Panc1 (cell line): ENCODE measurements at regions not wholly inside any gene's neighbourhood (a gene's known extent, or its start where the extent isn't known, plus 50 kb on each side); places are given as distances from the start of the nearest gene placed in this dataset.

Source experiments
- ATAC-seq: fragments of 200-7000 bp; cut with Tn5 transposase; 2 replicates; pipeline ENCODE4 v1.9.1; 2020; ENCODE audit warnings: mild to moderate bottlenecking, moderate library complexity
- BruUV-seq: library from RNA; stranded (reverse); fragments of 400-500 nt; replicated peaks from 2 replicates; lab custom pipeline; 2021; lab: Mats Ljungman, UMichigan
- CTCF ChIA-PET: fragments of 300-600 bp; sonication (Branson Sonifier 250); formaldehyde crosslinking; loops from one replicate; lab custom pipeline; 2022; ENCODE audit warnings: antibody characterized with exemption; lab: Charles Lee
- POLR2A ChIA-PET: fragments of 300-600 bp; sonication (Branson Sonifier 250); formaldehyde crosslinking; loops from one replicate; lab custom pipeline; 2022; ENCODE audit warnings: antibody characterized with exemption; lab: Charles Lee
- DNase-seq: peaks from one replicate; pipeline ENCODE4 v3.0.0-alpha.2; 2010; ENCODE audit warnings: low read depth, low spot score
- H3K27ac ChIP-seq: 2 replicates; pipeline ENCODE4 v1.5.1; 2011; ENCODE audit warnings: mild to moderate bottlenecking, low read length, inconsistent platforms
- H3K27me3 ChIP-seq: fragments of 200-500 bp; sonication (Bioruptor generic); 2 replicates; pipeline ENCODE4 v1.6.0; 2014; ENCODE audit warnings: low read length, inconsistent platforms; ENCODE audit not compliant: control insufficient read depth, insufficient read depth
- H3K36me3 ChIP-seq: fragments of 200-500 bp; sonication (Bioruptor generic); 2 replicates; pipeline ENCODE4 v1.5.1; 2014; ENCODE audit warnings: inconsistent platforms, mild to moderate bottlenecking, low read length, moderate library complexity; ENCODE audit not compliant: control insufficient read depth, insufficient read depth
- H3K4me1 ChIP-seq: 2 replicates; pipeline ENCODE4 v1.5.1; 2011; ENCODE audit warnings: inconsistent platforms, mild to moderate bottlenecking, low read length, moderate library complexity; ENCODE audit not compliant: control insufficient read depth, insufficient read depth
- H3K4me3 ChIP-seq, 2 experiments: 2 replicates each; pipeline ENCODE4 v1.5.1; 2011 to 2012; ENCODE audit warnings: low read depth in 2 of 2, low read length in 2 of 2, mild to moderate bottlenecking in 2 of 2, inconsistent platforms in 1 of 2, moderate library complexity in 1 of 2
- H3K9me3 ChIP-seq: fragments of 200-500 bp; sonication (Bioruptor generic); 2 replicates; pipeline ENCODE4 v1.5.1; 2014; ENCODE audit warnings: low read depth, mild to moderate bottlenecking, inconsistent platforms, low read length, moderate library complexity; ENCODE audit not compliant: control insufficient read depth, insufficient read depth
- POLR2AphosphoS5 ChIP-seq: IDR thresholded peaks from 2 replicates; pipeline ENCODE4 v1.6.1; 2012; ENCODE audit warnings: mild to moderate bottlenecking, low read depth, low read length, moderate library complexity
- SIN3A ChIP-seq: IDR thresholded peaks from 2 replicates; pipeline ENCODE4 v1.6.1; 2012; ENCODE audit warnings: low read depth, mild to moderate bottlenecking, low read length, moderate library complexity, borderline replicate concordance; ENCODE audit not compliant: insufficient read depth
- TCF7L2 ChIP-seq: IDR thresholded peaks from 2 replicates; pipeline ENCODE4 v1.6.1; 2011; ENCODE audit warnings: mild to moderate bottlenecking, low read depth, low read length, inconsistent platforms
- in situ Hi-C: cut with HindIII; loops from 2 replicates; pipeline ENCODE4 v1.10.0; 2016; ENCODE audit warnings: low sequenced_read_pairs, low pct_unique_long_range_greater_than_20kb
- intact Hi-C: fragments of 100-400 bp; cut with micrococcal nuclease; formaldehyde crosslinking; loops from one replicate; pipeline ENCODE4 v1.10.0; 2022; ENCODE audit not compliant: unreplicated experiment
- TF ChIP-seq, protein P1 (sequence below): fragments of 450-650 bp; IDR thresholded peaks from 2 replicates; pipeline ENCODE4 v1.5.1; 2017; ENCODE audit warnings: mild to moderate bottlenecking
- TF ChIP-seq, protein P2 (sequence below), 2 experiments: IDR thresholded peaks; 2 replicates each; pipeline ENCODE4 v1.6.1; 2011 to 2012; ENCODE audit warnings: low read depth in 2 of 2, control low read depth in 1 of 2, low read length in 1 of 2, mild to moderate bottlenecking in 1 of 2, moderate library complexity in 1 of 2; ENCODE audit not compliant: insufficient read depth in 1 of 2

DNA sequence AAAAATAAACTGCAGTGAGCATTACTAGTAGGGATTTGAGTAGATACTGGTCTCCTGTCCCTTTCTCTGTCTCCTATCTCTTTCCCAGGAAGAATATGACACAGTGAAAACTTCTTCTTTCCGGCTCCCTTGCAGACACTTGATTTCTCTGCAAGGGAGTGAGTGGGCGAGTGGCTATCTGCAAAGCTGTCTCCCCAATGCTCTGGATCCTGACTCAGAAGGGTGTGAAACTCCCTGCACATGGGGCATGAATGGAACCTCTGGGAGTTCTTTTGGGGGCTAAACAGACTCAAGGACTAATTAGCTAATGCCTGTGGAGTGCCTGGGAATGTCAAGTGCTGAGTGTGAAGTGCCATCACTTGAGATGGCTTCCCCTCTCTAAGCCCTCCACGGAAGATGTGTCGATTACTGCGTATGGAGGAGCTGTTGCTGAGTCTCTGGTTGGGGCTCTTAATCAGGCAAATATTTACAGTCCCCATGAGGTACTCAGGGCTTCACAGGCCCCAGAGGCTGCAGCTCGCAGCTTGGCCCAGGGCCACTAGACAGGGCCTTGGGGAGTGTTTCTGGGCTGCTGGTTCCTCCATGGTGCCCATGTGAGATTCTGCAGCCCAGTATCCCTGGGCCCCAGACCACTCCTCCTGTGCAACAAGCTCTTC, 139.8 kb downstream of the RPS24 start:
- Histone ChIP-seq H3K27ac (no peak overlapping the region), H3K9me3 (no peaks in the 10 kb centered on the region), H3K36me3 (no peaks in the 10 kb centered on the region), H3K4me1 (no peaks in the 10 kb centered on the region), H3K27me3 (peaks cover 34% of the 10 kb centered on the region), H3K4me3 (no peak overlapping the region)
- DNase-seq (no peak), ATAC-seq (no peak)
- TF ChIP-seq, protein P1, sequence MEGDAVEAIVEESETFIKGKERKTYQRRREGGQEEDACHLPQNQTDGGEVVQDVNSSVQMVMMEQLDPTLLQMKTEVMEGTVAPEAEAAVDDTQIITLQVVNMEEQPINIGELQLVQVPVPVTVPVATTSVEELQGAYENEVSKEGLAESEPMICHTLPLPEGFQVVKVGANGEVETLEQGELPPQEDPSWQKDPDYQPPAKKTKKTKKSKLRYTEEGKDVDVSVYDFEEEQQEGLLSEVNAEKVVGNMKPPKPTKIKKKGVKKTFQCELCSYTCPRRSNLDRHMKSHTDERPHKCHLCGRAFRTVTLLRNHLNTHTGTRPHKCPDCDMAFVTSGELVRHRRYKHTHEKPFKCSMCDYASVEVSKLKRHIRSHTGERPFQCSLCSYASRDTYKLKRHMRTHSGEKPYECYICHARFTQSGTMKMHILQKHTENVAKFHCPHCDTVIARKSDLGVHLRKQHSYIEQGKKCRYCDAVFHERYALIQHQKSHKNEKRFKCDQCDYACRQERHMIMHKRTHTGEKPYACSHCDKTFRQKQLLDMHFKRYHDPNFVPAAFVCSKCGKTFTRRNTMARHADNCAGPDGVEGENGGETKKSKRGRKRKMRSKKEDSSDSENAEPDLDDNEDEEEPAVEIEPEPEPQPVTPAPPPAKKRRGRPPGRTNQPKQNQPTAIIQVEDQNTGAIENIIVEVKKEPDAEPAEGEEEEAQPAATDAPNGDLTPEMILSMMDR: no peak
- TF ChIP-seq TCF7L2 (no peak), SIN3A (no peak), POLR2AphosphoS5 (no peak)
- TF ChIP-seq, protein P2, sequence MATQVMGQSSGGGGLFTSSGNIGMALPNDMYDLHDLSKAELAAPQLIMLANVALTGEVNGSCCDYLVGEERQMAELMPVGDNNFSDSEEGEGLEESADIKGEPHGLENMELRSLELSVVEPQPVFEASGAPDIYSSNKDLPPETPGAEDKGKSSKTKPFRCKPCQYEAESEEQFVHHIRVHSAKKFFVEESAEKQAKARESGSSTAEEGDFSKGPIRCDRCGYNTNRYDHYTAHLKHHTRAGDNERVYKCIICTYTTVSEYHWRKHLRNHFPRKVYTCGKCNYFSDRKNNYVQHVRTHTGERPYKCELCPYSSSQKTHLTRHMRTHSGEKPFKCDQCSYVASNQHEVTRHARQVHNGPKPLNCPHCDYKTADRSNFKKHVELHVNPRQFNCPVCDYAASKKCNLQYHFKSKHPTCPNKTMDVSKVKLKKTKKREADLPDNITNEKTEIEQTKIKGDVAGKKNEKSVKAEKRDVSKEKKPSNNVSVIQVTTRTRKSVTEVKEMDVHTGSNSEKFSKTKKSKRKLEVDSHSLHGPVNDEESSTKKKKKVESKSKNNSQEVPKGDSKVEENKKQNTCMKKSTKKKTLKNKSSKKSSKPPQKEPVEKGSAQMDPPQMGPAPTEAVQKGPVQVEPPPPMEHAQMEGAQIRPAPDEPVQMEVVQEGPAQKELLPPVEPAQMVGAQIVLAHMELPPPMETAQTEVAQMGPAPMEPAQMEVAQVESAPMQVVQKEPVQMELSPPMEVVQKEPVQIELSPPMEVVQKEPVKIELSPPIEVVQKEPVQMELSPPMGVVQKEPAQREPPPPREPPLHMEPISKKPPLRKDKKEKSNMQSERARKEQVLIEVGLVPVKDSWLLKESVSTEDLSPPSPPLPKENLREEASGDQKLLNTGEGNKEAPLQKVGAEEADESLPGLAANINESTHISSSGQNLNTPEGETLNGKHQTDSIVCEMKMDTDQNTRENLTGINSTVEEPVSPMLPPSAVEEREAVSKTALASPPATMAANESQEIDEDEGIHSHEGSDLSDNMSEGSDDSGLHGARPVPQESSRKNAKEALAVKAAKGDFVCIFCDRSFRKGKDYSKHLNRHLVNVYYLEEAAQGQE (IDR thresholded peaks at IDR 0.05; ENCODE audit: insufficient read depth in 1 of 2, low read depth in 2 of 2, low read length in 1 of 2): no peak
- intact Hi-C loops: no loop called here
- CTCF ChIA-PET: no interaction called here
- BruUV-seq: no TSS peak
- in situ Hi-C loops: no loop called here
- POLR2A ChIA-PET: no interaction called here

DNA sequence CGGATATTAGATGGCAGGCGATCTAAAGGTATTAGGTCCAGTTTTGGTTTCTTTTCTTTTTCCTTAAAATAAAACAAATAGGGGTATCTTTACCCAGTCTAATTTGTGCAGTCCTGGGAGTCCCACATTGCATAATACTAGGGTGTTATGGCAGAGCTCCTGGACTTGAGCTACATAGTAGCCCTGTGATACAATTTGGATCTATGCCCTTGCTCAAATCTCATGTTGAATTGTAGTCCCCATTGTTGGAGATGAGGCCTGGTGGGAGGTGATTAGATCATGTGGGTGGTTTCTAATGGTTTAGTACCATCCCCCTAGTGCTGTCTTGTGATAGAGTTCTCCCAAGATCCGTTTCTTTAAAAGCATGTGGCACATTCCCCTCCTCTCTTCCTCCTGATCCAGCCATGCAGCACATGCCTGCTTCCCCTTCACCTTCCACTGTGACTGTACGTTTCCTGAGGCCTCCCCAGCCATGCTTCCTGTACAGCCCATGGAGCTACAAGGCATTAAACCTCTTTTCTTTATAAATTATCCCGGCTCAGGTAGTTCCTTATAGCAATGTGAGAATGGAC, 141.9 kb downstream of the RPS24 start:
- Histone ChIP-seq H3K27me3 (peaks cover 31% of the 10 kb centered on the region), H3K4me3 (no peak overlapping the region), H3K9me3 (no peaks in the 10 kb centered on the region), H3K36me3 (no peaks in the 10 kb centered on the region), H3K27ac (no peak overlapping the region), H3K4me1 (no peaks in the 10 kb centered on the region)
- TF ChIP-seq TCF7L2: no peak
- no peak for TF ChIP-seq SIN3A
- TF ChIP-seq, protein P2 (IDR thresholded peaks at IDR 0.05; ENCODE audit: insufficient read depth in 1 of 2, low read depth in 2 of 2, low read length in 1 of 2): no peak
- TF ChIP-seq POLR2AphosphoS5: no peak
- TF ChIP-seq, protein P1: no peak
- CTCF ChIA-PET: no interaction called here
- no peak for ATAC-seq
- BruUV-seq: no TSS peak
- POLR2A ChIA-PET: no interaction called here
- in situ Hi-C loops (no loop called here), intact Hi-C loops (no loop called here)
- DNase-seq: no peak
